ENCODE measurements at regions not wholly inside any gene's neighbourhood (a gene's known extent, or its start where the extent isn't known, plus 50 kb on each side); places are given as distances from the start of the nearest gene placed in this dataset.

DNA sequence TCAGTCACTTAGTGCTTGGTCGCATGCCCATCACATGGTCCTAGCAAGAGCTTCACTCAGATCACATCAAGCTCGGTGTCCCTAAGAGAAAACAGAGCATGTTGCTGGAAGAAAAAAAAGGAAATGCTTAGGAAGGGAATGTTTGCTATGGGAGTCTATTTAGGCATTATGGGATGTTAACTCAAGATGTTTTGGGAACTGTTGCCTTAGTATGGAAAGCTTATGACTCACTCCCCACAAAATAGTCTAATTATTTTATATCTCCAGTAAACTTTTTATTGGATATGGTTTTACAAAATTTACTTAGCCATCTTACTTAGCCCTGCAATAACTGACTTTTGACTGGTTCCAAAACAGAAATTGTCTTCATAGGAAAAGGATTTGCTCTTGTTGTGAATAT is 439.5 kb upstream of the ZEB2 start:
- Mint-ChIP-seq H3K27ac (no peak overlapping the region), H3K4me3 (no peak overlapping the region), H3K4me1 (ENCODE audit: low read depth) (no peaks in the 10 kb centered on the region), H3K9me3 (ENCODE audit: low read depth) (no peaks in the 10 kb centered on the region), H3K27me3 (no peaks in the 10 kb centered on the region), H3K36me3 (no peaks in the 10 kb centered on the region)

DNA sequence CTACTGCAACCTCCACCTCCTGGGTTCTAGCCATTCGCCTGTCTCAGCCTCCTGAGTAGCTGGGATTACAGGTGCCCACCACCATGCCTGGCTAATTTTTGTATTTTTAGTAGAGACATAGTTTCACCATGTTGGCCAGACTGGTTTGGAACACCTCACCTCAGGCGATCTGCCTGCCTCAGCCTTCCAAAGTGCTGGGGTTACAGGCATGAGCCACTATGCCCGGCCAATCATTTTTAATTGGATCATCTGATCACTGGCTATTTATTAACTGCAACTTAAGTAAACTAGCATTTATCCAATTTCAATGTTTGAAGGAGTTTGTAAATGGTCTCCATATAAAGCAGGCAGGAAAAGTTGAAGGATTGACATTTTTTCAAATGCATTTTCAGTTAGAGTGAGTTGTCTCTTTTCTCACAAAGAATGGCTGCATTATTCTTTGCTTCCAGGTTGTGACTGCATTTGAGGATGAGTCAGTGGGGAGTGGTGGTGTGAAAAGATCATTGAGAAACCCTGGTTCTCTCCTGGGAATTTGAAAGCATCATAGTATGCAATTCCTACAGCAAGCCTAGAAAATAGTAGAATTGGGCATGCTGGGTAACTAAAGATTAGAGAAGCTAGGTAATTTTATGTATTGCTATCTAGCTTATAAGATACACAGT is 431.1 kb upstream of the ZEB2 start:
- H3K36me3 Mint-ChIP-seq, result no peaks in the 10 kb centered on the region
- H3K9me3 Mint-ChIP-seq (ENCODE audit: low read depth), result no peaks in the 10 kb centered on the region
- H3K4me1 Mint-ChIP-seq (ENCODE audit: low read depth), result no peaks in the 10 kb centered on the region
- no peak overlapping the region for H3K4me3 Mint-ChIP-seq
- H3K27ac Mint-ChIP-seq, result no peak overlapping the region
- H3K27me3 Mint-ChIP-seq, result no peaks in the 10 kb centered on the region

DNA sequence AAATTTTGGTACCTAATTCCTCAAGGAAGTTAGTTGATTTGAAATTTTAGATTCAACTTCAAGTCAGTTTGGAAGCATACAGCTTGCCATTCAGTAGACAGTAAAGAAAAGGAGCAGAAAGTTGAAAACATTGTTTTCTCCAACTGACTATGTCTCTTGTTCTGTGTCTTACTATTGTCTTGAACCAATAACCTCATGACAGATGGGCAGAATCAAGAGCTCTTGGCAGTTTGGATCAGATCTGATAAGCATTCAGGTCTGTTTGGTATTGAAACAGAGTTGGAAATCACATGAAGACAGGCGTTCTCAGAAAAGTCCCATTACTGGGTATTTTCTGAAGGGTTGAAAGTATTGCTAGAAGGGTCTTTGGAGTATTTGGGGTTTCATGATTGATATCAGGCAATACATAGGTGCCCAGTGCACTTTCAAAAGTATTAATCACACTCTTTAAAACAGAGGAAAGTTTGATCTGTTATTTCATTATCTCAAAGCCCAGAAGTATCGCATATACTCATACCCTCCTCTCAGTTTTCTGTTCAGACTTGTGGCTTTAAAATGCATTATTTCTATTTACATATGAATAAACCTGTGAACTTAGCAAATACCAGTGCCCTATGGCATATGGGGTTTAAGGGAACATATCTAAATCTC is 428.4 kb upstream of the ZEB2 start:
- Mint-ChIP-seq H3K27me3 (no peaks in the 10 kb centered on the region), H3K4me3 (no peak overlapping the region), H3K27ac (no peak overlapping the region), H3K36me3 (no peaks in the 10 kb centered on the region), H3K9me3 (ENCODE audit: low read depth) (no peaks in the 10 kb centered on the region), H3K4me1 (ENCODE audit: low read depth) (no peaks in the 10 kb centered on the region)

DNA sequence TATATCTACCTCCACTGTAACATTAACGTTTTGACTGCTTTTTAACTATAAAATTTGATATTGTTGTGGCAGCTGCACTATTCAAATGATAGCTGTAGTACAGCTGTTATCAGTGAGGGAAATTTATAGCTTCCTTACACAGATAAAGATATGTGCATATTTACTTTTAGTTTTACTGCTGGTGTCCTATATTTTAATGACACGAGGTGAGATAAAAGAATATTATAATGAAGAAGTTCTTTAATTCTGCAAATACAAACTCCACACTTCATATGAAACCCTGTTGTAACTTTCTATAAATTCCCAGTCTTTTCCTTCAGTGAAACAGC is 427.8 kb upstream of the ZEB2 start:
- H3K27me3 Mint-ChIP-seq, result no peaks in the 10 kb centered on the region
- H3K4me3 Mint-ChIP-seq, result no peak overlapping the region
- H3K27ac Mint-ChIP-seq, result no peak overlapping the region
- H3K36me3 Mint-ChIP-seq, result no peaks in the 10 kb centered on the region
- H3K4me1 Mint-ChIP-seq (ENCODE audit: low read depth), result no peaks in the 10 kb centered on the region
- H3K9me3 Mint-ChIP-seq (ENCODE audit: low read depth), result no peaks in the 10 kb centered on the region

DNA sequence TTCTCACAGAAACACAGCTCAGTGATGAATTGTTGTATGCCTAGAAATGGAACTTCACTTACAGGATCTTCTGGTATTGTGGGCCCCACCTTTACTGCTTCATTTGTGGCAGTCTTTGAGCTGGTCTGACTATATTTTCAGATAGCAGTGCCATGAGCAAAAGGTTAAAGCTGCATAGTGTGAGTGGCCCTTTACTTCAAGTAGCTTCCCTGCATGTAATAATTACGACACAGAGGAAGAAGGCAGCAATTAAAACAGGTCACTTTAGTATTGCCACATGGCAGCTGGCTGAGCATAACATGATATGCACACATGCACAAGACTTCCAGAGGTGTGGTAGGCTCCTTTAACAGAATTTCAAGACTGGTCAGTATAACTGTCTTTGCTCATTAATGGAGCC is 426.3 kb upstream of the ZEB2 start:
- H3K27ac Mint-ChIP-seq, result no peak overlapping the region
- no peaks in the 10 kb centered on the region for H3K27me3 Mint-ChIP-seq
- H3K4me3 Mint-ChIP-seq, result no peak overlapping the region
- no peaks in the 10 kb centered on the region for H3K9me3 Mint-ChIP-seq (ENCODE audit: low read depth)
- H3K36me3 Mint-ChIP-seq, result no peaks in the 10 kb centered on the region
- no peaks in the 10 kb centered on the region for H3K4me1 Mint-ChIP-seq (ENCODE audit: low read depth)

DNA sequence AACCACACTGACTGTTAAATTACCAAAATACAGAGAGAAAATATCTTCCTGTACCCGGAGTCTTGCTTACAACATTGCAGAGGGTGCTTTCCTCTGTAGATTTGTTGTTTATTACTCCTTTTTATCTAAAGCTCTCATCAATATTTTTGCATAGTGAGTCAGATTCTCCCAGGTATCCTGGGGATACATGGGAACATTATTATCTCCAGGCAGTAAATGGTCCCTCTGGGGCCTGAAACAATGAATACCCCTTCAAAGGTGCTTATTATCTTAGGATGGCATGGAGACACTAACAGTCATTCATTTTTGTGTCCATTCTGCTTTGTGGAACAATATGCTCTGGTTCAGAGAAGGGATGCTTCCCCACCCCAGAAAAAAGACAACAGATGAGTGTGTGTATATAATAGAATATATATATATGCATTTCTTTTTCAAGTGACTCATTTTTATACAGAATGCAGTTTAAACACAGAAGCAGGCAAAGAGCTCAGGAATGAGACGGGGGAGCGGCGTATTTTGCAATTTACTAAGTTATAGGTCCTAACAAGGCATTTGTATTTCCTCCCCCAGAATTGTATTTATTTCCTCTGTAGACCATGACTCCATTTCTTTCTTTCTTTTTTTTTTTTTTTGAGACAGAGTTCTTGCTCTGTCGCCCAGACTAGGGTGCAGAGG is 424.8 kb upstream of the ZEB2 start:
- no peaks in the 10 kb centered on the region for H3K4me1 Mint-ChIP-seq (ENCODE audit: low read depth)
- no peak overlapping the region for H3K27ac Mint-ChIP-seq
- H3K4me3 Mint-ChIP-seq, result no peak overlapping the region
- H3K36me3 Mint-ChIP-seq, result no peaks in the 10 kb centered on the region
- H3K27me3 Mint-ChIP-seq, result no peaks in the 10 kb centered on the region
- no peaks in the 10 kb centered on the region for H3K9me3 Mint-ChIP-seq (ENCODE audit: low read depth)

DNA sequence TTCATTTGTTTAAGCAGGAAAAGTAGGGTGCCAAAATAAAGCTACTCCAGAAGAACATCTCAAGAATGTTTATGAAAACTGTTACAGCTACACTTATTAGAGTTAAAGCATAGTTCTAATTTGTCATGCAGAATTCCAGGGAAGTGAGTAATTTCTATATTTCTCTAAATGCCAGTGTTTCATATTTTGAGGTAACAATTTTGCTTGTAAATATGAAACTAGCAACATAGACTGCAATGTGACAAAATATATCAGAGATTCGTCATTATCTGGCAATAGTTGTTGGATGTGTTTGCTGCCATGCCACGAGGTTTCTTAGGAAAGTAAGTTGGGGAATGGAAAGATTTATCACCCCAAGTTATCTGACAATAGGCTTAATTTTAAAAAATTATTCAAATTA is 424.1 kb upstream of the ZEB2 start:
- Mint-ChIP-seq H3K4me1 (ENCODE audit: low read depth) (no peaks in the 10 kb centered on the region), H3K36me3 (no peaks in the 10 kb centered on the region), H3K27me3 (no peaks in the 10 kb centered on the region), H3K9me3 (ENCODE audit: low read depth) (no peaks in the 10 kb centered on the region), H3K4me3 (no peak overlapping the region), H3K27ac (no peak overlapping the region)

DNA sequence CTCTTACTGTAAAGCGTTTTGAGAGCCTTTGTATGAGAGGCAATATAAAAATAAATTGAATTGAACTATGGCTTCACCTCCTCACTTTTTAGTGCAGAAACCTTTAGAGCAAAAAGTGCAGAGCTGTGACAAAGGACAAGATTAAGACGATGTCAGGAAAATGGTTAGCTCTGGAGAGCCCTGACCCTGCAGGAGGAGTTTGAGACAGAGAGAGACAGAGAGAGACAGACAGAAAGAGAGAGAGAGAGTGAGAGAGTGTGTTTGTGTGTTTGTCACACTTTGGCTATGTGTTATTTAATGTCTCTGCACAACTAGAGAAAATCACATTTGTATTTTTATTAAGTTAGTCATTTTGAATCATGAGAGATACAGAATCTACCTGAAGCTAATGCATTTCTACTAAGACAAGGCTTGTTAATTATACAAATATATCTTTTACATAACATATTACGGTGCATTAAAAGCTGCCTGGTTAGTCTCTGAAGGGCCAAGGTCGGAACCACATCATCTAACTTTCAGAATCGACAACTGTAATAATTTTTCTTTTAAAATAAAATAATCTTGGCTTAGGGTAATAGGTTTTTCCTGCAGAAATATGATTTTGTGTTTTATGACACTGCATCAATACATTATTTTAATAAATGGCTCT is 423.5 kb upstream of the ZEB2 start:
- Mint-ChIP-seq H3K27ac (no peak overlapping the region), H3K36me3 (no peaks in the 10 kb centered on the region), H3K4me1 (ENCODE audit: low read depth) (no peaks in the 10 kb centered on the region), H3K4me3 (no peak overlapping the region), H3K9me3 (ENCODE audit: low read depth) (no peaks in the 10 kb centered on the region), H3K27me3 (no peaks in the 10 kb centered on the region)

DNA sequence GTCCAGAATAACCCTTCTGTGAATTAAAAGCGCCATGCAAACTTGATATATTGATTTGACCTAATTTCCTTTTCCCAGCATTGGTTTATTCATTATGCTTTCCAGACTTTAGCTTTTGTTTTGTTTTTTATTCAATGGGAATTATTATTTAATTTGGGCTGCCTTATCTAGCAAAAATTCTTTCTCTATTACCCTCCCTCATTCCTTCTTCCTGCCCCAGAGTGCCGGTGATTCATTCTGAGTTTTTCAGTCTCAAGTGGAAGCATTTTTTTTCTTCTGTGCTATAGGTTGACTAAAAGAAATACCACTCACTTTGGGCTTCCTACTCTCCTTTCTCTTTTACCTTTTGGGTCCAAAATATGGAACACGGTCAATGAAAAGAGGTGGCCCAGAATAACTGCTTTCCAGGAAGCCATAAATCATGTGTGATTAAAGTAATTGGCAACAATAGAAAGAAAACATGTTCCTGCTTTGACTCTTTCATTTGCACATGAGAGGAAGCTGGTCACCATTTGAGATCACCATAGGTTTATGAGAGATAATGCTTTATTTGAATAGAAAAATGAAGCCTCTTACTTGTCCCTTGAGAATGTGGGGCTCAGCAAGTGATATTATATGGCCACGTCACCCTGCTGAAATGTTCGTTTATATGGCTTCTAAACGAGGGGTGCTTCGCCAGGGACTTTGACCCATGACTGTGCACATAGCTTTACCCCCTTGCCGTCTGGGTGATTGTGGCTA is 422.8 kb upstream of the ZEB2 start:
- H3K4me1 Mint-ChIP-seq (ENCODE audit: low read depth), result no peaks in the 10 kb centered on the region
- no peaks in the 10 kb centered on the region for H3K9me3 Mint-ChIP-seq (ENCODE audit: low read depth)
- H3K27me3 Mint-ChIP-seq, result no peaks in the 10 kb centered on the region
- H3K36me3 Mint-ChIP-seq, result no peaks in the 10 kb centered on the region
- no peak overlapping the region for H3K27ac Mint-ChIP-seq
- no peak overlapping the region for H3K4me3 Mint-ChIP-seq

DNA sequence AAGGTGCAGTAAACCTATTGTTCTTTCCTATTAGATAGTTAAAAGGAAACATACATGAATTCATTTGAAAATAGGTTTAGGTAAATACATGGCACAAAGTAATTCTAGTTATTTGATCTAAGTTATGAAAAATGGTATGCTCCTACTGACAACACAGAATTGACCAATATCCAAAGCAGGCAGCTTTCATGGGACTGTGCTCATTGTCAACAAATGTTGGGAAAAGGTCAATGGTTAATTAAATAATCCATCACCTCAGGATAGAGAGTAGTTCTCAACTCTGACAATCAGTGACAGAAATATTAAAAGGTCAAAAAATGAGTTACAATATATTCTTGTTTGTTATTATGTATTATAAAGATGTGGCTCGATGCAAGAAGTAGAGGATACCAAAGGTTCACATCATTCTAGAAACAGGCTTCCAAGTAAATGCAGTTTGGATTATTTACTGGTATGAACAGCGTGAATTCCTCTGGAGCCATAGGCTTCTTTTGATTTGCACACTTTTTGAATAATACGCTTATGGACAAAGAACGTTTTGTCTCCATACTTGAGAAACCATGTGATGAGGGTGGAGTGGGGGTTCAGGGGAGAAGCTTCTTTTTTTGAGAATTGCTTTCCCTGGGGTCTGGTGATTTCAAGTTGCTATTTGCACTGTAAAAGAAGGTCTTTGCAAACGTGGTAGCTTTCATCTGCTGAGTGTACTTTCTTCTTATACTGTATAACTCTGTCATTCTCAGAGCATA is 422.0 kb upstream of the ZEB2 start:
- Mint-ChIP-seq H3K36me3 (no peaks in the 10 kb centered on the region), H3K27me3 (no peaks in the 10 kb centered on the region), H3K4me1 (ENCODE audit: low read depth) (no peaks in the 10 kb centered on the region), H3K9me3 (ENCODE audit: low read depth) (no peaks in the 10 kb centered on the region), H3K4me3 (no peak overlapping the region), H3K27ac (no peak overlapping the region)

DNA sequence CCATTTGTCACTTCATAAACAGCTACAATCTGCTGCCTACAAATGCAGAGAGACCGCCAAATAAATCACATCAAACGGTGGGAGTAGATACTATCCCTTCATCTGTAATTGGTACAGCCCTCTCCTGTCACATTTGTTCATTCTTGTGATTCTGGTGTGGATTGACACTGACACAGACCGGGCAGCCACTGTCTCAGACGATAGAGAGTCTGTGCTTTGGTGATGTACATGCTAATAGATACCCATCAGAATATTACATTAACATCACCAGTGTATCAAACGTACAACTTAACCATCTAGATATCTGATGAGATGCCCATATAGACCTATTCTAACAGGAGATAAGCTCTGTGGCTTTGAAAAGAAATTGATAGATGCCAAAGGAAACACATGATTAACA is 419.7 kb upstream of the ZEB2 start:
- Mint-ChIP-seq H3K9me3 (ENCODE audit: low read depth) (no peaks in the 10 kb centered on the region), H3K4me1 (ENCODE audit: low read depth) (no peaks in the 10 kb centered on the region), H3K36me3 (no peaks in the 10 kb centered on the region), H3K27ac (no peak overlapping the region), H3K27me3 (no peaks in the 10 kb centered on the region), H3K4me3 (no peak overlapping the region)

DNA sequence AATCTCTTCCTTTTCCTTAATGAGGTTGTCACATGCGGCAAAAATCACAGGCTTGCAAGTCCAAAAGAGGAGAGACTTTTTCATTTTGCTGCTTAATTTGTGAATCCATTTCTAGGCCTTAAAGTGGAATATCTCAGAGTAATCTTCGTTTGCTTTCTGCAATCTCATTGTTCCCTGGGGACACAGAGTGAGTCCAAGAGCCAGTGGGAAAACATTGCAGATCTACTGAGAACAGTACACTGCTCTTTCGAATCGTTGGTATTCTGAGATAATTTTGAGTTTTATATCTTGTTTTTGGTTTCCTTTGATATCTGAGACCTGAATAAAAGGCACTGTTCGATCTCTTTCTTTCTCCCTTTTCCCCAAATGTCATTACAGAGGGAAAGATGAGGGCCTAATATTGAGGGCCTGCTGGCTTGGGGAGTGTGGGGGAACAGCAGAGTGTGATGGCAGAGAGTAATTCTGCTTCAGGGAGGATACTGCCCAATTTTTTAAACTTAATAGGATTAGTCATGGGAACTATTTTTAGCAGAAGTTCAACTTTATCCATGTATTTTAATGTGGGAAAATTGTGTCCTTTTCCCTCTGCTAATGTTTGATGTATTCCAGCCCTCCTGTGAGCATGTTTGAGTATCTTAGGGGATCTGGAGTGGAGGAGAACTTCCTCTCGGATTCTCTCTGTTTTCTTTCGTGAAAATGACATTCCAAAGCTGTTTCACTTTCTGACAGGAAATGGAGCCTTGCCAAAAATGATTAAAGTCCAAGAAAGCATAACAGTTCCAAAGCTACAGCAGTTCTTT is 418.2 kb upstream of the ZEB2 start:
- no peaks in the 10 kb centered on the region for H3K9me3 Mint-ChIP-seq (ENCODE audit: low read depth)
- no peak overlapping the region for H3K27ac Mint-ChIP-seq
- H3K4me1 Mint-ChIP-seq (ENCODE audit: low read depth), result no peaks in the 10 kb centered on the region
- H3K4me3 Mint-ChIP-seq, result no peak overlapping the region
- no peaks in the 10 kb centered on the region for H3K27me3 Mint-ChIP-seq
- no peaks in the 10 kb centered on the region for H3K36me3 Mint-ChIP-seq

DNA sequence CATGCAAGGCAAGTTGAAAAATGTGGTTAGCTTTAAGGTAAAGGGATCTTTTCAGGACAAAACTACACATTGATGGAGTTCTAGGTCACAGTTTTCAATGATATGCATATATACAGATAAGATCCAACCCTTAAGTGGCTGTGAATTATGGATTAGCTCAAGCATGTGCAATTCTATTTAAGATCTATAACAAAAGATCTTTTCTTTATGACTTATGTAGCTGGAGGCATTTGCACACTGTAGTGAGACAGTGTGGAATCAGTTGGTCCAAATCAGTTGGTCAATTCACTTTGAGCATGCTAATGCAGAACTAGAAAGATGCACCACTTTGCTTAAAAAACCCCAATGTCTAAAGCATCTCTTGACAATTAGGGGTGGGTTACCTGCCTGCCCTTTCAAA is 417.1 kb upstream of the ZEB2 start:
- Mint-ChIP-seq H3K27ac (no peak overlapping the region), H3K36me3 (no peaks in the 10 kb centered on the region), H3K4me3 (no peak overlapping the region), H3K4me1 (ENCODE audit: low read depth) (no peaks in the 10 kb centered on the region), H3K9me3 (ENCODE audit: low read depth) (no peaks in the 10 kb centered on the region), H3K27me3 (no peaks in the 10 kb centered on the region)

DNA sequence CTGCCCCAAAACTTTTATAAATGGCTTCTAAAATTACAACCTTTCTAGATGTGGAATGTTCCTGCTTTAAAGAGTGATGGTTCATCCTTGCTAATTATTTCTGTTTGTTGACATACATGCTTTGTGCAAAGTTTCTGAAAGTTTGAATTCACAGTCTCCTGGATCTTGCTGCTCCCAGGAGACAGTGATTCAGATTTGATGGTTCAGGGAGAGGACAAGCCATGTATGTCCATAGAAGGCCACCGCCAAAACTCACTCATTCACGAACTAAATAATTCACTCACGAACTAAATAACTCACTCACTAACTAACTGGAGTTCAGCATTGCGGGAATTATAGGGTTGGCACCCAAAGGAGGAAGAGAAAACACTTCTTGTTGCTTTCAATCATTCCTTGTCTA is 416.5 kb upstream of the ZEB2 start:
- H3K9me3 Mint-ChIP-seq (ENCODE audit: low read depth), result no peaks in the 10 kb centered on the region
- no peaks in the 10 kb centered on the region for H3K36me3 Mint-ChIP-seq
- H3K27ac Mint-ChIP-seq, result no peak overlapping the region
- H3K4me3 Mint-ChIP-seq, result no peak overlapping the region
- H3K27me3 Mint-ChIP-seq, result no peaks in the 10 kb centered on the region
- no peaks in the 10 kb centered on the region for H3K4me1 Mint-ChIP-seq (ENCODE audit: low read depth)

Measured in activated naive CD8-positive, alpha-beta T cell (primary cell).